ENCODE measurements at regions not wholly inside any gene's neighbourhood (a gene's known extent, or its start where the extent isn't known, plus 50 kb on each side); places are given as distances from the start of the nearest gene placed in this dataset.

- Mint-ChIP-seq H3K9me3 (ENCODE audit: unreplicated experiment) (no peaks in the 10 kb centered on the region), H3K4me1 (ENCODE audit: insufficient read depth, unreplicated experiment) (peaks cover 6% of the 10 kb centered on the region), H3K27ac (ENCODE audit: low read depth, unreplicated experiment) (peak overlapping the region; percentile 57), H3K4me3 (ENCODE audit: unreplicated experiment) (no peak overlapping the region), H3K36me3 (ENCODE audit: insufficient read depth, unreplicated experiment) (no peaks in the 10 kb centered on the region), H3K27me3 (ENCODE audit: insufficient read depth, unreplicated experiment) (no peaks in the 10 kb centered on the region)
- TF ChIP-seq CTCF (IDR thresholded peaks at IDR 0.05; ENCODE audit: unreplicated experiment), result peak; percentile 44
- POLR2A ChIA-PET, result interaction anchor here (0.6 to 1.1 kb wide), 3 partner anchors 11 to 1589 kb away, joined by 3 to 4 read pairs (median 3); no protein-coding TSS in a partner anchor
- CTCF ChIA-PET, result interaction anchor here (0.6 to 1.2 kb wide), 14 partner anchors 16 to 752 kb away, joined by 3 to 7 read pairs (median 3); no protein-coding TSS in a partner anchor
- intact Hi-C loops (cut with micrococcal nuclease), result loop anchor here (1.0 to 10.0 kb wide), 9 partner anchors 85 to 1678 kb away; no protein-coding TSS in a partner anchor
- no TSS peak for BruUV-seq (replicated peaks)
- DNase-seq (ENCODE audit: unreplicated experiment), result peak; percentile 76
Measured at GRCh38 chr2:67322353-67323001, 74.7 kb upstream of the ETAA1 start.

- peak overlapping the region; percentile 57 for H3K27ac Mint-ChIP-seq (ENCODE audit: low read depth, unreplicated experiment)
- no peaks in the 10 kb centered on the region for H3K9me3 Mint-ChIP-seq (ENCODE audit: unreplicated experiment)
- peaks cover 6% of the 10 kb centered on the region for H3K4me1 Mint-ChIP-seq (ENCODE audit: insufficient read depth, unreplicated experiment)
- ChIA-PET CTCF (interaction anchor here (0.6 to 1.2 kb wide), 12 partner anchors 16 to 1624 kb away, joined by 3 to 7 read pairs (median 4); no protein-coding TSS in a partner anchor), POLR2A (interaction anchor here (0.6 kb wide), 3 partner anchors 8 to 886 kb away, joined by 3 read pairs; no protein-coding TSS in a partner anchor)
- no peak overlapping the region for H3K4me3 Mint-ChIP-seq (ENCODE audit: unreplicated experiment)
- TF ChIP-seq CTCF (IDR thresholded peaks at IDR 0.05; ENCODE audit: unreplicated experiment), result no peak
- intact Hi-C loops (cut with micrococcal nuclease), result loop anchor here (2.0 to 10.0 kb wide), 5 partner anchors 153 to 1679 kb away; no protein-coding TSS in a partner anchor
- no peaks in the 10 kb centered on the region for H3K36me3 Mint-ChIP-seq (ENCODE audit: insufficient read depth, unreplicated experiment)
- BruUV-seq (replicated peaks), result no TSS peak
- DNase-seq (ENCODE audit: unreplicated experiment), result no peak
- H3K27me3 Mint-ChIP-seq (ENCODE audit: insufficient read depth, unreplicated experiment), result no peaks in the 10 kb centered on the region
Measured at GRCh38 chr2:67323209-67323991, 73.7 kb upstream of the ETAA1 start.

DNA sequence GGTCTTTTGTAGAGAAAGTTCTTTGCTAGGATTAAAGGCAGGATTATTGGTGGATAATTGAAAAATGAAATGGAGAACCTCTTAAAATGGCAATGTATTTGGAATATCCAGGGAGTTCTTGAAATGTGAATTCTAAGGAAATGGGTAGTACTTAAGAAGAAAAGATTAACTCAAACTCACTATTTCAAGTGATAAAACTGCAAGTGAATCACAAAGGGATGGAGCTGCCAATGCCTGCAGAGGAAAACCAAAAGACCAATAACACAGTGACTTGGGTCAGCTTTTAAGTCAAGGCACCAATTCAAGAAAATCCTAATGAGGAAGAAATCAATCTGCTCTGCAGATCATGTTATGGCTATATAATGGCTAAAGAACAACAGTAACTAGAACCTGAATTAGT, 67.6 kb upstream of the ETAA1 start:
- CTCF ChIA-PET, result no interaction called here
- no peak overlapping the region for H3K27ac Mint-ChIP-seq (ENCODE audit: low read depth, unreplicated experiment)
- H3K4me1 Mint-ChIP-seq (ENCODE audit: insufficient read depth, unreplicated experiment), result no peaks in the 10 kb centered on the region

More for the DNA sequence above, 67.6 kb upstream of the ETAA1 start:
- Mint-ChIP-seq H3K27me3 (ENCODE audit: insufficient read depth, unreplicated experiment) (no peaks in the 10 kb centered on the region), H3K36me3 (ENCODE audit: insufficient read depth, unreplicated experiment) (no peaks in the 10 kb centered on the region), H3K4me3 (ENCODE audit: unreplicated experiment) (no peak overlapping the region), H3K9me3 (ENCODE audit: unreplicated experiment) (no peaks in the 10 kb centered on the region)
- intact Hi-C loops (cut with micrococcal nuclease), result loop anchor here (10.0 kb wide), 1 partner anchor 1685 kb away; no protein-coding TSS in a partner anchor
- DNase-seq (ENCODE audit: unreplicated experiment), result no peak
- no peak for TF ChIP-seq CTCF (IDR thresholded peaks at IDR 0.05; ENCODE audit: unreplicated experiment)
- POLR2A ChIA-PET, result interaction anchor here (0.6 kb wide), 1 partner anchor 79 kb away, joined by 3 read pairs; no protein-coding TSS in a partner anchor
- no TSS peak for BruUV-seq (replicated peaks)

Data from MCF 10A (cell line).